GM19351 (cell line): ENCODE measurements at regions not wholly inside any gene's neighbourhood (a gene's known extent, or its start where the extent isn't known, plus 50 kb on each side); places are given as distances from the start of the nearest gene placed in this dataset.
A peak's percentile ranks its signal among the peaks of the same experiment; 100 is the strongest.
"Not testable (repeated sequence)": the region's sequence is repeated elsewhere in the genome, so short reads cannot be mapped to it uniquely, and the experiment has no call there.

Source experiments
- ATAC-seq: cut with Tn5 transposase; IDR thresholded peaks from one replicate; pipeline ENCODE4 v1.9.1; 2021; ENCODE audit warnings: mild to moderate bottlenecking, moderate library complexity; ENCODE audit not compliant: unreplicated experiment

DNA sequence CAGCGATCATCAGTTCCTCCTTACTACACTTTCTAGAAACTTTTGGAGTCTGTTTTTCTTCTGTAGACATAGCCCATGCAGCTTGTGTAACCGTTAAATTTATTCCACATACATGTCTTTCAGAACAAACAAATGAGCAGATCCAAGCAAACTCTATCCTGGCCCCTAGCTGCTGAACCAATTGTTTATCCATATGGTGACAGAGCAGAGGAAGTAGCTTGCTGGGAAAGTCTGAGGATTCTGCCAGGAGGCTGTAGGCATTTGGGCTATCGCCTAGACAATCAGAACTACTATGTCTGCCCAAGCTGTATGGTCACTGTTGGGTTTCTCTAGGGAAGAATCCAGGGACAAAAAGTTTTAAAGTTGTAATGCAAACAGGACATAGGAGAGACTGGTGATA lies 343.7 kb downstream of the SPRY2 start:
- ATAC-seq: no peak

DNA sequence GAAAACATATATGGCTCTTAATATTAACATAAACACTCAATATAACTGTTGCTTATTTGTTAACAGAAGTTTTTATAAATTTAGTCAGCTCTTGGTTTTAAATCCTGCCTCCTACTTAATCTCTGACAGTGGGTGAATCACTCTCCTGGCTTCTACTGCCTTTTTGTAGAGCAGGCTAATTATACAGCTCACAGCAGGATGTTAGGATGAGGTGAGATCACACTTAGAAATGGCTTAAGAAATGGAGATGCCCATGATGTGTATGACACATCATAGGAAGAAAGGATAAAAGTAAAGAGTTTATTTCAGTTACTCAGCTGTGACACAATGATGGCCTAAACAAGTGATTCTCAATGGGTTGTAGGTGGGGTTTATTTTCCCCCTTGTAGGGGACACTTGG lies 345.6 kb downstream of the SPRY2 start:
- ATAC-seq: no peak

DNA sequence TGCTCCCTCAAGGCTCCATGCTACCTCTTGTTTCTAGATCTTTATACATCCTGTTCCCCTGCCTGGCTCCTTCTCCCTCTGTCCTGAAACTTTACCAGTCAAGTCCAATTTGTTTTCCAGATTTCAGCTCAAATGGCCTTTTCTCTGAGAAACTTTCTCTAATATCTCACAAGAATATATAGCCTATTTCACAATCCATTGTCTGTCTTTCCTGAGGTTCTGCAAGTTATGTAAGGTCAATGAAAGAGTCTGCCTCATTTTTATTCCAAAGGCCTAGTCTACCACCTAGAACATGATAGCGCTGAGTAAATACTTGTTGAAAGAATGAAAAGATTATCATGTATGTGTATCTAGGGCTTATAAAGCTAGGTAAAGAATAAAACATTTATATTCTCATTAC lies 348.8 kb downstream of the SPRY2 start:
- ATAC-seq: no peak

DNA sequence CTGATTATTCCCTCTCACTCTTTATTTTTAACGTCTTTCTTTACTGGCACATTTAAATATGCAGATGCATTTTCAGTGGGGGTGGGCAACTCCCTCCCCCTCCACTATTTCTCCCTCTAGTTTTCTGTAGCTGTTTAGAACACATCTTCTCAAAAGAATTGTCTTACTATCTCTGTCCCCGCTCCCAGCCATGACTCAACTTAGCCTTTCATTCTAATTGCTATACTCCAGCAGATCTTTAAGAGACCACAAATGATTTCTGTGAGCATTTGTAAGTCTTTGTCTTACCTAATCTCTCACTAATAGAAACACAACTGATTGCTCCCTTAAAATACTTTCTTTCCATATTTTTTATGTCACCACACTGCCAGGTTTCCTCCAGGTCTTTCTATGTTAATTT lies 350.9 kb downstream of the SPRY2 start:
- no peak for ATAC-seq

DNA sequence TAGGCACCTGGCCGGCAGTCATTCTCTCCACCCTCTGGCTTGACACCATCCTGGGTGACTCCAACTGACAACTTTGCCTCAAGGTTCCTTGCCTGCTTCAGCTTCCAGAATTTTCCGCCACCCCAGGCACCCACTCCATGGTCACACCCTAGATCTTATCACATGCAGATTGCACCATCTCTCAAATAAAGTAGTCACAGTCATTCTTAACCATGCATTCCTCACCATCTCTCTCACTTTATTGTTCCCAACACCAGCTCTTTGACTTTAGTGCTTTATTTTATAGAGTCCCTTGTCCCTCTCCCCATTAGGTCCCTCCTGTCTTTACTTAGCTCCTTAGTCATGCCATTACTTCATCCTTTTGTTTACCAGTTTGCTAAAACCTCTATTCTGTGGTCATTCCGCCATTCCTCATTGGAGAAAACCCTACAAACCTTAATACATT lies 351.7 kb downstream of the SPRY2 start:
- ATAC-seq: no peak

DNA sequence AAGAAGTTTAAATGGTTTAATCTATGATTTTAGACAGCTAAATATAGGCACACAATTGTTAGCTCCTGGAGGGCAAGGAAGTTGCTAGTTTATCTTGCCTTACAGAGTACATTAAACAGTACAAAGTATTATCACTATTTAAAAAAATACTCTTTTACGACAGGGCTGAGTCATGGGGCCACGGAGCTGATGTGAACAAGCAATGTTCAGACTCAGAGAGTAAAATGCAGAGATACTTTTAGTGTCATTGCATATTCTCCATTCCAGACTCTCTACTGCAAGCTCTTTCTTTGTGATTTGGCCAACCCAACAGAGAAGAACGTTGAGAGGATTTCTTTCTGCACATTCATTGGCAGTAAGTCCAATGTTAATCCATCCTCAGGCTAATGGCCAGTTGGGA lies 352.4 kb downstream of the SPRY2 start:
- no peak for ATAC-seq

DNA sequence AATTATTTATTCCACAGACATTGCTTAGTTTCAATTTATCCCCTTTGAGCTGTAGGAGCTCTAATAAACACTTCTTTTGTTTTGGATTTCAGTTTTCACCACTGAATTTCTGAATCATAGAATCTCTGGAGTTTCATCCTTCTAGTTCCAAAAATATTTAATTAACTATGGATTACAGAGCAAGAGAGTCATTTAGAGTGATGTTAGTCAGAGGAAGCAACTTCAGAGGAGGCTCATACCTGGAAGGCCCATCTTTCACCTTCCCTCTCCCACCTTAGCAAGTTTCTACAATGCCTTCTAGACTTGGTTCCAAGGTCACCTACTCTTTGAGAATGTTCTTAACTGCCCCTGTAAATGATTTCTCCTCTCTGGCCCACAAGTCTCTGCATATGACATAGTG lies 353.2 kb downstream of the SPRY2 start:
- ATAC-seq: no peak

DNA sequence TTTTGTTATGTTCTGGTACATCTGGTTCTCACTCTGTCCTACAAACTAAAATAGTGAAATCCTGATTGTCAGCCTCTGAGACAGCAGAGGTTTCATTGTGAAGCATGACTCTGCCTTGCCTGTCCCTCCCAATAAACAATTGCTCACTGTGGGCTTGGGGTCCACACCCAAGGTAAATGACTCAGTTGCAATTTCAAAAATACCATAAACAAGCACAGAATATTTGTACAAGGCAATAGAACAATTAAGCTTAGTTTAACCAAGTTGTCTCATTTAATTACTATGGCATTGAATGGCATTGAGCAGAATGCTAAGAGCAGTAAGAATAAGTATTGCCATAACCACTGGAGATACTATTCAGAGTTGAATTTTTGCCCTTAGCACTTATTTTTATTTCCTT lies 353.6 kb downstream of the SPRY2 start:
- no peak for ATAC-seq

DNA sequence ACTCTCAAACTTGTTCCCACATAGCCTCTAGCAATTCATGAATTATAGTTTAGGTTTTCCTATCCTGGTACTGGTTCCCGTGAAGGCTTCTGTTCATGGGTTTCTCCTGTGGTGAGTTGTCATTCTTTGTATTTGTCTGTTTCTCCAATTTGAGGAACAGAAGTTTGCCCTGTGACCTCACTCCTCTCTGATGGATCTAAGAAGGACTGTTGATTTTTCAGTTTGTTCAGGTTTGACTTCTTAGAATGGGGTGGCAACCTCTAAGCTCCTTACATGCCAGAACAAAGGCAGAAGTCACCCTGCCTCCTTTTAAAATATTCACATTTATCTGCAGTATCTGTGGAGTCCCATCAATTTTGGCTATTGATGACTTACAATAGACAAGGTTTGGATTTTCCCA lies 354.0 kb downstream of the SPRY2 start:
- no peak for ATAC-seq

DNA sequence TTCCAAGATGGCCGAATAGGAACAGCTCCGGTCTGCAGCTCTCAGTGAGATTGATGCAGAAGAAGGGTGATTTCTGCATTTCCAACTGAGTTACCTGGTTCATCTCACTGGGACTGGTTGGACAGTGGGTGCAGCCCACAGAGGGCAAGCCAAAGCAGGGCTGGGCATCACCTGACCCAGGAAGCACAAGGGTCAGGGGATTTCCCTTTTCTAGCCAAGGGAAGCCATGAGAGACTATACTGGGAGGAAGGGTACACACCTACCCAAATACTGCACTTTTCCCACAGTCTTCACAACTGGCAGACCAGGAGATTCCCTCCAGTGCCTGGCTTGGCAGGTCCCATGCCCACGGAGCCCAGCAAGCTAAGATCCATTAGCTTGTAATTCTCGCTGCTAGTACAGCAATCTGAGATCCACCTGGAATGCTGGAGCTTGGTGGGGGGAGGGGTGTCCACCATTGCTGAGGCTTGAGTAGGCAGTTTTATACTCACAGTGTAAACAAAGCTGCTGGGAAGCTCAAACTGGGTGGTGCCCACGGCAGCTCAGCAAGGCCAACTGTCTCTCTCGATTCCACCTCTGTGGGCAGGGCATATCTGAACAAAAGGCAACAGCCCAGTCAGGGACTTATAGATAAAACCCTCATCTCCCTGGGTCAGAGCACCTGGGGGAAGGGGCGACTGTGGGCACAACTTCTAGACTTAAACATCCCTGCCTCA lies 365.8 kb downstream of the SPRY2 start:
- ATAC-seq: not testable (repeated sequence)

DNA sequence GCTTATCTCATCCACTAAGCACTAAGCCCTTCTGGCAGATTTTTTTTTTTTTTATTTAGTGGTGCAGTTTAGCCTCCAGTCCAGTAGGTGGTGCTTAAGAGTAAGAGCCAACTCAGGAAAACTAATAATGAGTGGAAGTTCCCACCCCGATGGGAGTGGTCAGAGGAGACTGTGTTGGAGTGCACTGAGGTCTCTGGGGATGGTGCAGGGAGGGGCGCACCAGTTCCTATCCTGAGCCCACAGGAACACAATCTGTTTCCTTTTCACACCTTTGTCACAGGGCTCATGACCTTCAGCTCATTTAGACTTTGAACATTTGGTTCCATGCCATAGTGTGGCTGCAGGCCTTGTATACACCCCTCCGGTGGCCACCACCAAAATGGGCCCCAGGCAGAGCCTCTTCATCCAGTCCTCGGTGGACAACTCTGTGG lies 367.4 kb downstream of the SPRY2 start:
- peak; percentile 89 for ATAC-seq

DNA sequence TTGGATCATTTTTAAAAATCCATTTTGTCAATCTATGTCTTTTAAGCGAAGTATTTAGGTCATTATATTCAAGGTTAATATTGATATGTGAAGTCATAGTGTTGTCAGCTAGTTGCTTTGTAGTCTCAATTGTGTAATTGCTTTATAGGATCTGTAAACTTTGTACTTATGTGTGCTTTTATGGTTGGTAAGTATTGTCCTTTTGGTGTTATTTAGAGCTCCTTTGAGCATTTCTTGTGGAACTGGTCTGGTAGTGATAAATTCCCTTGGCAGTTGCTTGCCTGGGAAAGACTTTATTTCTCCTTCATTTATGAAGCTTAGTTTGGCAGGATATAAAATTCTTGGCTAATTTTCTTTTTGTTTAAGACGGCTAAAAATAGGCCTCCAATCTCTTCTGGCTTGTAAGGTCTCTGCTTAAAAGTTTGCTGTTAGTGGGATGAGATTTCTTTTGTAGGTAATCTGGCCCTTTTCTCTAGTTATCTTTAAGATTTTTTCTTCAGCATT lies 368.8 kb downstream of the SPRY2 start:
- ATAC-seq: no peak

DNA sequence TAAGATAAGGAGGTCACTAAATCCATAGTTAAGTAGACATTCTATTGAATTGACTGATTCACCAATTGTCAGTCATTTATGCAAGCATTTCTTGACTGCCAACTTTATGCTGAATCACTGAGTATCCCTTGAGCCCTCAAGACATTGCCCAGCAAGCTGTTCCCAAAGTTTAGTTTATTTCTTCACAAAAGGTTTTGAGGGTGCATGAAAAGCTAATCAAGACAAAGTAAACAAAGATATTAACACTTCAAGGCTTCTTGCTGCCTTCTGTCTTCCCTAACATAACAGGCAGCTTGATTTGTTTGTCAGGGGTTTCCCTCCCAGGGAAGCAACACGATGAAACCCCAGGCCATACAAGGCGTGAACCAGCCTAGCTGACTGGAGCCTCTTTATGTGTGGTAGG lies 374.4 kb downstream of the SPRY2 start:
- ATAC-seq: no peak

DNA sequence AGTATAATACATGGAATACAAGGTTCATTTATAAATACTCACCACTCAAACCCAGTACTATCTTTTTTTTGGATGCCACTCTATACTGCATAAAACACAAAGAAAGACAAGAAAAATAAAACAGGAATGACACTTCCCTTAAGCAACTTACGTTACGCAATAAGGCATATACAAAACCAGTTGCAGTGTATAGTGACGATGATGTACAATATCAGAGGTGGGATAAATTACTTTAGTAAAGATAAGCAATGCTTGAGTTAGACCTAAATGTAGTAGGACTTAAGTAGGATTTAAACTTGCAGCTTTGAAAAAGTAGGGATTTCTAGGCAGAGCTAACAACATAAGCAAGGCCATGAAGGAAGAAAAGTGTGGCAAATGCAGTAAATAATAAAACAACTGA lies 374.9 kb downstream of the SPRY2 start:
- no peak for ATAC-seq

DNA sequence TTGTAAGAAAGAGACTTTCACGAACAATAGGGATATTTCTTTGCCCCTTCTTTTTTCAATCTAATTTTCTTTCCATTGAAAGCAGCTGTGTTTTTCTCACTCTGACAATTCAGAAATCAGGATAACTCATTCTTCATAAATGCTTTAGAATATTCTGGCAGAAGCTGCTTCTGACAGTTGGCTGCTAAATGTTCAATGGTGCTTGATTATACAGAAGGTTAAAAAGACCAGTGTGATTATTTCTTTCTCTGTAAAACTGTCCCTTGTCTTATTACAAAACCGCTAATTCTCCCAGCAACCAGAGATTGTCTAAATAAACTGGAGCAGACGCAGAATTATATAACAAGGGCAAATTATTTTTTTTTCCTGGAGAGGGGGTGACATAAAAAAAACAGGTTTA lies 394.4 kb downstream of the SPRY2 start:
- ATAC-seq: no peak

DNA sequence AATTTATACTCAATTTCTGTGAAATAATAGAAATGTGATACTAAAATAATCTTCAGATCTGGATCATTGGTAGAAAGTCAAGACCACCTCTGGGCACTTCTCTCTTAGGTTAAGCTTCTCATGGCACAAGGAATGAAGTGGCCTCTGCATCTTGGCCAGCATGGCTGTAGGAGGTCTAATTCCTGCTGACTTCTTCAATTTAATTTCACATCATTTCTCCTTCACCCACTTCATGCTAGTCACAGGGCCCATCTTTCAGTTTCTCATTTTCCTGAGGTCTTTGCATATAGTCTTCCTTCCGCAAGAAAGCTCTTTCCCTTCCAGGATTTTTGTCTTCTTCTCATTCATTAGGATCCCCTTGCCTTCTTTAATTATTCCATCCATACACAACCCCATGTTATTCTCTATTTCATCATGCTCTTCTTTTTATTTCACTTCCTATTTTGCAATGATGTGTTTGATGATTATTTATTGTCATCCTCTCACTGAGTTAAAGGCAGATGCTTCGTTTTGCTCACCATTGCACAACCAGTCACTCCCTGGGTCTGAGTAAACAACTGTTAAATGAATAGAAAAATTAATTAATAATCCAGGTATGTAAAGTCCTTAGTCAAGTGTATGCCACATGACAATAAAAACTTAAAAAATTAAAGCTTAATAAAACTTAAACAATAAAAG lies 397.4 kb downstream of the SPRY2 start:
- no peak for ATAC-seq

DNA sequence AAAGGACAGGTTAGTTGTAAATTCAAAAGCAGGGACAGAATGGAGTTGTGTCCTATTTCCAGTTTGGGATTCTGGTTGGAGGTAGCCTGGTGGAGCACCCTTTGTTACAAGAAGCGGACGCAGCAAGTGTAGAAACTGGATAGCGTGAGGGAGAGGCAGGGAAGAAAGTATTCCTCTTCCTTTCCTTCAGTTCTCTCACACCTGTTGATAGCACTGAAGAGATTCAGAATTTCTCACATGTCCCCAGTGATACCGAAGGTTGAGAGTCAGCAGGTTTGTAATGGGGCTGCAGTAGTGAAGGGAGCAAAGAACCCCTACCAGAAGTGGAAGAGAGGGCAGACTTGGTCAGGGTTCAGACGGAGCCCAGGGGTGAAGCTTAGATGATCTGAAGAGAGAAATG lies 399.2 kb downstream of the SPRY2 start:
- ATAC-seq: no peak

DNA sequence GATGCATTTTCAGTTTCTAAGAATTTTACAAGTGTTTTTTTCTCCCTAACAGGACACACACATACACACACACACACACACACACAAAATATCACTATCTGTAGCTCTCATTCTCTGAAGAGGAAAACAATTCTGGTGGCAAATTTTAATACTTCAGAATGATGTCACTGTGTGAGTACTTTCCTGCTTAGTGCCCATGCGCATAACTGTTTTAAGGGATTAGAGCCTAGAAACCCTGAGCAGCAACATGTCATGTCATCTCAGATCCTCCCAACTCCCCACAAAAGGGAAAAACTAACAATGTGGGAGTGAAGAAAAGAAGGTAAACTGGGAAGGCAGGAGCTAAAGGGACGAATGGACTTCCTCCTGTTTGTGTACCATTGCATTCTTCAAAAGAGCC lies 401.2 kb downstream of the SPRY2 start:
- no peak for ATAC-seq

DNA sequence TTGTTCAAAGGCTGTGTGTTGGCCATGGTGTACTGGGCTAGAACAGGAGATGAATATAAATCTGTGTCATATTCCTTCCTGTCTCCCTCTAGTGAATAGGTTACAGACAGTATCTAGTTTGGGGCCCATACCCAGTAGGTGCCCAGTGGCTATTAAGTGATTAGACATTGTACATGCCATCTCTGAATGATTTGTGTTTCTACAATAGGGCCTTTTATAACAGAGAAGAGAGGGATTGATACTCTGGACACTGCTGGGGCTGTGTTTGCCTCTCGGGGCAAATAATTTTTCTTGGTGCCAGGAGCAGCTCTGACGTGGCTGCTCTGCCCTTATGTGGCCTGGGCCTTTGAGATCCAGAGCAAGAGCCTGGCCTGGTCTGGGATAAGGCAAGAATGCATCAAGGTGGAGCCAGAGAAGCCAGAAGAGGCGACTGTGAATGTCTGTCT lies 403.1 kb downstream of the SPRY2 start:
- no peak for ATAC-seq

DNA sequence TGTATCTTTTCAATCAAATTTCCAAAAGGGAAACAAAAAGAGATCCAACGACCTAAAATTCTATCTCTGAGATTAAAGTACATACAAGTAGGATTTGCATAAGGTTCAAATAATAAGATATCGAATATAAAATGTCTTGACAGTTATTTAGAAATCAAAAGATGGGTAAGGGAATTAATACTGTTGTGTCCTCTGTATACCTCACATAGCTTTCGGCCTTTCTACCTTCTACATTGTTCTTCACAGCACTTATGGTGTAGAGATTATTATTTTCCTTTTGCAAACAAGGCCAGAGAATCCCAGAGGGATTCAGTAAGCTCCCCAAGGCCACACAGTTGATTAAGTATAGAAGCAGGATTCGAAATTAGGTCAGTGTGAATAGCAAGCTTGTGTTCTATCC lies 403.6 kb downstream of the SPRY2 start:
- ATAC-seq: no peak

DNA sequence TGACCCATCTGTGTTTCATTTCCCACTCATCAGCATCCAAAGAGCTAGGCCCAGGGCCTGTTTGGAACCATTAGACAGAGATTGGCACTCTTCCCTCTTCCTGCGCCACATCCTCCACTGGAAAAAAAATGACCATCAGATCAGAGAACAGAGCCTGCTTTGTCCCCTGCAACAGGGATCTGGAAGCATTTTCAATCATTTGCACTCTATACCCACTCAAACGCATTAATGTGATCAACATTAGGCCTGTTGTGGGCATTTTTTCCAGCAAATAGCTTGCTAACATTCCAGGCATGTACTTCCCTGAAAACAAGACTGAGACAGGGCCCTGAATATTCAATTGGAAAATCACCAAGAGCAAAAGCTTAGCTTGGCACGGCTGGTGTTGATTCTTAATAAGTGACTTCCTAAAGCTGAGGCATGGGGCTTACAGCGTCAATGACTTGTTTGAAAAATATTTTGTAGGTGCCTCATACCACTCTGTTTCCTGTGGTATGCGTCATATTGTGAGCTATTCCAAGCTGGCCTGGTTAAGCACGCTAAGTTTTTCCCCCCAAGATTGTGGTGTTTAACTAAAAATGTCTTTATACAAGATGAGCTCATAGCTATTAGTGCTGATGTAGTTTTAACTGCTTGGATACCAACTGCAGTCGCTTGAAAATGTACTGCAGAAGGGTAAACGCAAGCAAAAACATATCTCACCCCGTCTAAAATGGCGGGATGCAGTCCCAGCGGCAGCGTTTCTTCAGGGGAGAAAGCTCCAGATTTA lies 404.4 kb downstream of the SPRY2 start:
- ATAC-seq: no peak

DNA sequence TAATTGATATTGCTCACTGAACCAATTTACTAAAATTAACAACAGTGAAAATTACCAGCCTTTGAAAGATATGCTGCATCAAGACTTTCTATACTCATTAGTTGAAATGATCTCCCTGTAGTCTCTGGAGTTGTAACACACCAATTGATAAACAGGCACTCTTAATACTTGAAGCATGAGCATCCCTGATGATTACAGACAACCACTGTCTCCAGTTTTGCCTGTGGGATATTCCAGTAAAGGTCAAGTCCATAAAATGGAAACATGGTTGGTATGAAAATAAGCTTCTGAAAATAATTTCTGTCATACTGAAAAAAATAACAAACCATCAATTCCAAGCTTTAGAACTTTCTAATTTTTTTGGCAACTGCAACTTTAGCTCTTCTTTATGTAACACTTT lies 405.8 kb downstream of the SPRY2 start:
- ATAC-seq: no peak
